BLaER1 treated with 17β-estradiol and CSF1 and Interleukin-3, amounts not matched to agents 10 nM and 100 nM (cell line): ENCODE measurements at regions not wholly inside any gene's neighbourhood (a gene's known extent, or its start where the extent isn't known, plus 50 kb on each side); places are given as distances from the start of the nearest gene placed in this dataset.

Experiments used
- H3K27ac ChIP-seq, 11 experiments: shearing (Covaris generic); formaldehyde crosslinking; 2 replicates each; pipeline ENCODE4 v1.8.1; 2022
- H3K27me3 ChIP-seq, 11 experiments: shearing (Covaris generic); formaldehyde crosslinking; 2 replicates each; pipeline ENCODE4 v1.8.1; 2022
- H3K36me3 ChIP-seq, 11 experiments: shearing (Covaris generic); formaldehyde crosslinking; 2 replicates each; pipeline ENCODE4 v1.8.1; 2022
- H3K4me1 ChIP-seq, 10 experiments: shearing (Covaris generic); formaldehyde crosslinking; 2 replicates each; pipeline ENCODE4 v1.8.1; 2022
- H3K4me2 ChIP-seq, 11 experiments: shearing (Covaris generic); formaldehyde crosslinking; 2 replicates each; pipeline ENCODE4 v1.8.1; 2022
- H3K4me3 ChIP-seq, 10 experiments: shearing (Covaris generic); formaldehyde crosslinking; 2 replicates each; pipeline ENCODE4 v1.8.1; 2022
- H3K9ac ChIP-seq, 11 experiments: shearing (Covaris generic); formaldehyde crosslinking; 2 replicates each; pipeline ENCODE4 v1.8.1; 2022
- H3K9me3 ChIP-seq, 11 experiments: shearing (Covaris generic); formaldehyde crosslinking; replicated peaks in 1 of 11; 2 replicates each; pipeline ENCODE4 v1.8.1; 2022
- H4K20me1 ChIP-seq, 11 experiments: shearing (Covaris generic); formaldehyde crosslinking; 2 replicates each; pipeline ENCODE4 v1.8.1; 2022
- Cebpa-rat ChIP-seq, 11 experiments: shearing (Covaris generic); IDR thresholded peaks; 2 replicates each; pipeline ENCODE4 v1.8.1; 2022

DNA sequence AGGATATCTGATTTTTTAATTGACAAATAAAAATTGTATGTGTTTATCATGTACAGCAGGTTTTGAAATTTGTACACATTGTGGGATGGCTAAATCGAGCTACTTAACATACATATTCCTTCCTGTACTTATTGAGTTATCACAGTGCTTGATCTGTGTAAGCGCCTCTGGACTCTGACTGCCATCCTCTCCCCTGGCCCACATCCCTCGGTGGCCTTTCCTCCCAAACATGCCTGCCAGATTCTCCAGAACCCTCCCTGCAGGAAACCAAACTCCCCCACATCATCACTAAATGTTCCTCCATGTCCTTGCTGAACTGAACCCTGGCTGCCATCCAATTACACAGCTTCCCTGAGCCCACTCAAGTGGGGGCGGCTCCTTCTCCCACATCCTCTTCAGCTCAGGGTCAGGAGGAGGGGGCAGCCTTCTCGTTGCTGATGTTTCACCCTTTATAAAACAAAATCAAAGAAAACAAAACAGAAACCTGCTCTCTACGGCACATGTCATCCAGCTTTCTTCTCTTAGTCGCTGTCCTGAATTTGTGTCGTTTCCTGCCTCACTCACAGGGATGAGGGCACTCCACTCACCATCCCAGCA, 97.1 kb upstream of the SPATA13 start:
- Histone ChIP-seq H3K4me2 (peak overlapping the region; percentile 43 to 72 (median 57)), H3K27ac (peak overlapping the region in 5 of 11 experiments; percentile 11 to 53 (median 33); a peak in 8 of 22 replicates), H3K36me3 (no peaks in the 10 kb centered on the region), H4K20me1 (no peaks in the 10 kb centered on the region), H3K4me3 (no peak overlapping the region), H3K27me3 (no peaks in the 10 kb centered on the region), H3K9me3 (no peaks in the 10 kb centered on the region), H3K9ac (peak overlapping the region in 1 of 11 experiments; percentile 23; a peak in 1 of 22 replicates), H3K4me1 (peaks cover 15 to 41% (median 25%) of the 10 kb centered on the region in 10 experiments)
- no peak for TF ChIP-seq Cebpa-rat (IDR thresholded peaks at IDR 0.05)

DNA sequence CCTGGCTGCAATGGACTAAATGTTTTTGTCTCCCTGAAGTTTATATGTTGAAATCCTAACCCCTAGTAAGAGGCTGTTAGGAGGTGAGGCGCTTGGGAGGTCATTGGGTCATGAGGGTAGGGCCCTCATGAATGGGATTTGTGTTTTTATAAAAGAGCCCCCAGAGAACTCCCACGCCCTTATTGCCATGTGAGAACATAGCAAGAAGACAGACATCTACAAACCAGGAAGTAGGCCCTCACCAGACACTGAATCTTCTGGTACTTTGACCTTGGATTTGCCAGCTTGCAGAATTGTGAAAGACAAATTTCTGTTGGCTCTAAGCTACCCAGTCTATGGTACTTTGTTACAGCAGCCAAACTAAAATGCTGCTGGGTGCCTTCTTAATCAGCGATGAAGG, 96.1 kb upstream of the SPATA13 start:
- H4K20me1 ChIP-seq: no peaks in the 10 kb centered on the region
- H3K9ac ChIP-seq: no peak overlapping the region
- no peak overlapping the region for H3K4me3 ChIP-seq
- no peaks in the 10 kb centered on the region for H3K36me3 ChIP-seq
- peak overlapping the region in 4 of 11 experiments; percentile 1 to 53 (median 29); a peak in 3 of 22 replicates for H3K27ac ChIP-seq
- H3K4me2 ChIP-seq: peak overlapping the region in 3 of 11 experiments; percentile 57 to 72 (median 58); a peak in 3 of 22 replicates
- no peaks in the 10 kb centered on the region for H3K9me3 ChIP-seq
- TF ChIP-seq Cebpa-rat (IDR thresholded peaks at IDR 0.05): no peak
- H3K27me3 ChIP-seq: no peaks in the 10 kb centered on the region
- peaks cover 13 to 35% (median 22%) of the 10 kb centered on the region in 10 experiments for H3K4me1 ChIP-seq

DNA sequence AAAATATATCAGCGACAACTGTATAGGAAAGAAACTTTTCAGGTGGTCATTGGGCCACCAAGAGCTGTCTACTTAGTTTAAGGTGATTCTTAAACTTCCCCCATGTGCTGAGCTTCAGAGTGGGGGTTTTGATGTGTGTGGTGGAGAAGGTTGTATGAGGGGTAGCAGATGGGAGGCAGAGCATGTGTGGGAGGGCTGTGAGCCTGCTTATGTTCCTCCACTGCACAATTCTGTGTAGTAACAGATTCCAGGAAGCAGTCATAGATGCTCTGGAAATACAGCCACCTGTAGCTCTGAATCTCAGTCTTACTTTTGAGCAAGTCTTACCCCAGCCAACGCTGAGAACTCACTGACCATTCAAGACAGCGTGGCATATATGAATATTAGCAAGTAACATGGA, 95.3 kb upstream of the SPATA13 start:
- no peaks in the 10 kb centered on the region for H3K36me3 ChIP-seq
- no peaks in the 10 kb centered on the region for H3K9me3 ChIP-seq
- peaks cover 8 to 27% (median 16%) of the 10 kb centered on the region in 10 experiments; a peak in 19 of 20 replicates for H3K4me1 ChIP-seq
- no peaks in the 10 kb centered on the region for H4K20me1 ChIP-seq
- no peaks in the 10 kb centered on the region for H3K27me3 ChIP-seq
- H3K27ac ChIP-seq: no peak overlapping the region
- no peak overlapping the region for H3K4me2 ChIP-seq
- H3K4me3 ChIP-seq: no peak overlapping the region
- no peak overlapping the region for H3K9ac ChIP-seq
- no peak for TF ChIP-seq Cebpa-rat (IDR thresholded peaks at IDR 0.05)

DNA sequence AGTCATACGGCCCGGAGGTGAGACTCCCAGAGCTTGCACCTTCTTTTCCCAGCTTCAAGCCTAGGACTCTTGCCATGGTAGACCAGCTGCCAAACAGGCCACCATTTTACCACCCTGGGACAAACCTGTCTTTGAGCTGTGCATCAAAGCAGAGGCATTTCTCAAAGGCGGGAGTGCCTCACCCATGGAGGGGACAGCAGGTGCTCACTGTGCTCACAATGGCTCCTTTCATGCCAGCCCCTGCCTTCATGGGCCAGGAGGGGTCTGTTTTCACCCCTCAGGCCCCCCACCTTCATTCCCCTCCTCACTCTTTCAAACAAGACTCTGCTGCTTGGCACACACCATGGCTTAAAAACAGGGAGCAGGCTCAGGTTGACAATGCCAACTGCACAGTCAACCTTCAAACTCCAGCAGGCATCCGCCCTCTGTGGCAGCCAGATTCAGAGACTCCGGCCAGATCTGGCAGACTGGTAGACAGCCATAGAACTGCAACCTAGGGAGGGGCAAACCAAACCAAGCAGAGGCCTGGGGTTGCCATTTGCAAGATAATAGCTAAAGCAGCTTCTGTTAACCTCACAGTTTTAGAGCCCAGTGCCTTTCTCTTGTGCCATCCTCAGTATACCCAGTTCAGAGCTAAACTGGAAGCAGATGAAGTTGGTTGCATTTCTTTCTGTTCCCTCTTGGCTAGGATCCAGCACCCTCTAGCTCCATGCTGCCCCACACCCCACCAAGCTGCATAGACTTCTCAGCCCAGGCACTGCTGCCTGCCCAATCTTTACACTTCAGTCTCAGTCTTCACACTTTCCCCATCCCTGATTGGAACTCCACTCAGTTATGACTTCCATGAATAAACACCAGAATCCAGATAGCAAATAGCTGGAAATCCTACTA, 93.9 kb upstream of the SPATA13 start:
- Histone ChIP-seq H3K27ac (no peak overlapping the region), H3K9ac (no peak overlapping the region), H3K4me2 (peak overlapping the region in 2 of 11 experiments; percentile 3 to 48; a peak in 2 of 22 replicates), H3K4me1 (peaks cover 8 to 27% (median 15%) of the 10 kb centered on the region in 10 experiments; a peak in 19 of 20 replicates), H3K9me3 (no peaks in the 10 kb centered on the region), H3K36me3 (no peaks in the 10 kb centered on the region), H3K4me3 (no peak overlapping the region), H4K20me1 (no peaks in the 10 kb centered on the region), H3K27me3 (no peaks in the 10 kb centered on the region)
- TF ChIP-seq Cebpa-rat (IDR thresholded peaks at IDR 0.05): no peak

DNA sequence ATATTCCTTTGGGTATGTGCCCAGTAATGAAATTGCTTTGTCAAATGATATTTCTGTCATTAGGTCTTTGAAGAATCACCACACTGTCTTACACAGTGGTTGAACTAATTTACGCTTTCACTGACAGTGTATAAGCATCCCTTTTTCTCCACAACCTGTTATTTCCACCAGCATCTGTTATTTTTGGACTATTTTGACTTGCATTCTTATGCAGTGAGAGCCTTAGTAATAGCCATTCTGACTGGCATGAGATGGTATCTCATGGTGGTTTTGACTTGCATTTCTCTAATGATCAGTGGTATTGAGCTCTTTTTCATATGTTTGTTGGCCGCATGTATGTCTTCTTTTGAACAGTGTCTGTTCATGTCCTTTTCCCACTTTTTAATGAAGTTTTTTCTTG, 92.0 kb upstream of the SPATA13 start:
- no peak overlapping the region for H3K27ac ChIP-seq

DNA sequence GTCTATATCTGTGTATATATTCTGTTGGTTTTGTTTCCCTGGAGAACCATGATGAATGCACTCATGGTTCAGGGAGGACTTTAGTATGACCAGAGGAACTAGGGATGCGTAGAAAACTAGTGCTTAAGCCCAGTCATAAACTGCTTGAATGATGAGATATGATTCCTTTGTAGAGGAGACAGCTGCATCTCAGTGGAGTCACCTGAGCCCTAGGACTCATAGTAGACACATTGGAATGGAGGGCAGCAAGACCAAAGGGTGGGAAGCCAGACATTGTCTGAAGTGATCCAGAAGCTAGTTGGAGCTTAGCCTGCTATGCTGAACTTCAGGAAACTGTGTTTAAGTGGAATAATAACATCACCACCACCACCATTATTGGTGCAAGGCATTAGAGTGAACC, 89.5 kb upstream of the SPATA13 start:
- H3K4me2 ChIP-seq: no peak overlapping the region
- H3K27me3 ChIP-seq: no peaks in the 10 kb centered on the region
- H3K4me3 ChIP-seq: no peak overlapping the region
- H4K20me1 ChIP-seq: no peaks in the 10 kb centered on the region
- no peak overlapping the region for H3K9ac ChIP-seq
- no peak overlapping the region for H3K27ac ChIP-seq
- H3K9me3 ChIP-seq: peaks cover 0 to 17% (median 9%) of the 10 kb centered on the region in 11 experiments; a peak in 12 of 22 replicates
- no peak for TF ChIP-seq Cebpa-rat (IDR thresholded peaks at IDR 0.05)
- H3K4me1 ChIP-seq: peaks cover 3 to 17% (median 7%) of the 10 kb centered on the region in 10 experiments; a peak in 17 of 20 replicates
- no peaks in the 10 kb centered on the region for H3K36me3 ChIP-seq

More for the DNA sequence above, 92.0 kb upstream of the SPATA13 start:
- TF ChIP-seq Cebpa-rat (IDR thresholded peaks at IDR 0.05): no peak
- Histone ChIP-seq H3K4me2 (no peak overlapping the region), H4K20me1 (no peaks in the 10 kb centered on the region), H3K36me3 (no peaks in the 10 kb centered on the region), H3K27me3 (no peaks in the 10 kb centered on the region), H3K9me3 (0 out of 22 replicates have a peak, but pooled peaks cover 0 to under 1% (median 0%) of the 10 kb centered on the region in 11 experiments), H3K4me1 (peaks cover 4 to 18% (median 7%) of the 10 kb centered on the region in 10 experiments; a peak in 19 of 20 replicates), H3K9ac (no peak overlapping the region), H3K4me3 (no peak overlapping the region)

DNA sequence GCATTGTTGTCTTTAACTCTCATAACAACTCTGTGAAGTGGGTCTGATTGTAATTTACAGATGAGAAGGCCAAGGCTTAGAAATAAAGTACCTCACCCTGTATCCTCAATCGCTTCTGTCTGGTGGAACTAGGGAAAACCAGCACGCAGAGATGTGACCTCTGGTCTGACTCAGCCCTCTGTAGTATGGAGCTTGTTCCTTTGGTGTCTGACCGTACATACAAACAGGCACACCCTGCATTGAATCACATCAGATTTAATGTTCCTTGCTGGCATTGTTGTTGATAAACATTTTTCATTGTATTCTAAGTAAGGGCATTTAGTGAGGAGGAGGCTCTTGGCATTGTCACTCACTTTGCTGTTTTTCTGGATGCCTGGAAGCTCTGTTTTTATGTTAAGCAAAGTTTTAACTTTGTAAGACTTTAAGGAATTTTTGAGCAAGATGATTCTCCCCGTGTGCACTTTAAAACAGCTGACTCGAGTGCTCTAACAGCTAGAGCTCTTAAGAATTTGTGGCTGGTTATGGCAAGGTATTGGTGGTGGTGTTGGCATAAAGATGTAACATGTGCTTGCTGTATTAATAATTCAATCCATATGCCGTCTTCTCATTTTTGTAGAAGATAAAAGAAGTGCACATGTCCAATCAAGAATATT, 89.0 kb upstream of the SPATA13 start:
- H3K36me3 ChIP-seq: no peaks in the 10 kb centered on the region
- H3K4me3 ChIP-seq: no peak overlapping the region
- no peak overlapping the region for H3K9ac ChIP-seq
- H3K4me2 ChIP-seq: no peak overlapping the region
- H3K27ac ChIP-seq: no peak overlapping the region
- no peaks in the 10 kb centered on the region for H3K27me3 ChIP-seq
- H3K4me1 ChIP-seq: peaks cover 8 to 17% (median 10%) of the 10 kb centered on the region in 10 experiments; a peak in 18 of 20 replicates
- no peaks in the 10 kb centered on the region for H4K20me1 ChIP-seq
- no peak for TF ChIP-seq Cebpa-rat (IDR thresholded peaks at IDR 0.05)
- H3K9me3 ChIP-seq: peaks cover 0 to 17% (median 9%) of the 10 kb centered on the region in 11 experiments; a peak in 12 of 22 replicates

DNA sequence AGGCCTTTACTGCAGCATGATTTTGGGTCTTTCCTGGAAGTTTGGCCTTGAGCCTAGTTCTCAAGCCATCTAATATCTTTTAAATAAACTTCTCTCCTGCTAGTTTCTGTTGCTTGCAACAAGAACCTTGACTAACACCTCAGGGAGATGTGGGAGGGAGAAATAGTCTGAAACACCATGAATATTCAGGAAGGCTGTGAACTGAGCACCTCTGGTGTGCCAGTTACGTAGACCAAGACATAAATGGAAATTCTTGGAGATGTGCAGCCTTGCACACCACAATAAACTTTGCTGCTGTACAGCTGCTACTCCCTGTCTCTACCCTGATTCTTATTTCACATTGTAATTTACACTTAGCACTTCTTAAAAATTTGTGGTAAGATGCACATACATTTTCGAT, 86.9 kb upstream of the SPATA13 start:
- Histone ChIP-seq H3K4me3 (no peak overlapping the region), H3K27ac (no peak overlapping the region), H3K9me3 (peaks cover 0 to 17% (median 9%) of the 10 kb centered on the region in 11 experiments; a peak in 12 of 22 replicates), H3K36me3 (no peaks in the 10 kb centered on the region), H3K4me2 (no peak overlapping the region), H3K27me3 (no peaks in the 10 kb centered on the region), H4K20me1 (no peaks in the 10 kb centered on the region), H3K9ac (no peak overlapping the region), H3K4me1 (peaks cover 9 to 19% (median 13%) of the 10 kb centered on the region in 10 experiments; a peak in 18 of 20 replicates)
- no peak for TF ChIP-seq Cebpa-rat (IDR thresholded peaks at IDR 0.05)
